BE2C (cell line): ENCODE measurements at regions not wholly inside any gene's neighbourhood (a gene's known extent, or its start where the extent isn't known, plus 50 kb on each side); places are given as distances from the start of the nearest gene placed in this dataset.

Experiments
- DNase-seq: peaks from one replicate; pipeline ENCODE4 v3.0.0-alpha.2; 2020
- H3K27me3 ChIP-seq: fragments of 250-450 bp; sonication (Bioruptor Pico); 2 replicates; pipeline ENCODE4 v1.5.1; 2020; ENCODE audit warnings: mild to moderate bottlenecking
- H3K36me3 ChIP-seq: fragments of 250-450 bp; sonication (Bioruptor Pico); 2 replicates; pipeline ENCODE4 v1.5.1; 2020; ENCODE audit warnings: mild to moderate bottlenecking
- H3K4me1 ChIP-seq: fragments of 250-450 bp; sonication (Bioruptor Pico); 2 replicates; pipeline ENCODE4 v1.5.1; 2020
- H3K4me3 ChIP-seq: 2 replicates; pipeline ENCODE4 v1.5.1; 2011; ENCODE audit warnings: low read depth, low read length
- H3K9me3 ChIP-seq: fragments of 250-450 bp; sonication (Bioruptor Pico); 2 replicates; pipeline ENCODE4 v1.5.1; 2020
- CTCF ChIP-seq: IDR thresholded peaks from 2 replicates; pipeline ENCODE4 v1.5.1; 2012; ENCODE audit warnings: mild to moderate bottlenecking, low read depth, low read length

- H3K4me3 ChIP-seq, result no peak overlapping the region
- TF ChIP-seq CTCF, result no peak
- peaks cover 24% of the 10 kb centered on the region for H3K27me3 ChIP-seq
- no peak for DNase-seq
- no peaks in the 10 kb centered on the region for H3K36me3 ChIP-seq
- H3K4me1 ChIP-seq, result no peaks in the 10 kb centered on the region
- H3K9me3 ChIP-seq, result no peaks in the 10 kb centered on the region; the same call in 1 of the 2 replicates
Observed at GRCh38 chr11:112464949-112465348, 204.3 kb upstream of the PLET1 start.

GRCh38 chr11:112465433-112466024 lies 204.9 kb upstream of the PLET1 start:
- Histone ChIP-seq H3K27me3 (peaks cover 24% of the 10 kb centered on the region), H3K4me3 (no peak overlapping the region), H3K9me3 (no peaks in the 10 kb centered on the region; the same call in 1 of the 2 replicates), H3K36me3 (no peaks in the 10 kb centered on the region), H3K4me1 (no peaks in the 10 kb centered on the region)
- no peak for DNase-seq
- TF ChIP-seq CTCF, result no peak

- DNase-seq, result no peak
- no peaks in the 10 kb centered on the region for H3K36me3 ChIP-seq
- H3K4me1 ChIP-seq, result no peaks in the 10 kb centered on the region
- H3K27me3 ChIP-seq, result peaks cover 41% of the 10 kb centered on the region
- no peaks in the 10 kb centered on the region for H3K9me3 ChIP-seq
- no peak overlapping the region for H3K4me3 ChIP-seq
- TF ChIP-seq CTCF, result no peak
Observed at GRCh38 chr11:112467721-112468120, 207.1 kb upstream of the PLET1 start.

- no peaks in the 10 kb centered on the region for H3K9me3 ChIP-seq
- H3K4me1 ChIP-seq, result no peaks in the 10 kb centered on the region
- H3K27me3 ChIP-seq, result peaks cover 45% of the 10 kb centered on the region
- no peaks in the 10 kb centered on the region for H3K36me3 ChIP-seq
- no peak for TF ChIP-seq CTCF
- H3K4me3 ChIP-seq, result no peak overlapping the region
- DNase-seq, result no peak
Observed at GRCh38 chr11:112469376-112469775, 208.7 kb upstream of the PLET1 start.

- Histone ChIP-seq H3K27me3 (peaks cover 38% of the 10 kb centered on the region), H3K36me3 (no peaks in the 10 kb centered on the region), H3K4me3 (no peak overlapping the region), H3K4me1 (no peaks in the 10 kb centered on the region), H3K9me3 (no peaks in the 10 kb centered on the region)
- DNase-seq, result no peak
- no peak for TF ChIP-seq CTCF
Observed at GRCh38 chr11:112470355-112470754, 209.7 kb upstream of the PLET1 start.

GRCh38 chr11:112471731-112472130 lies 211.1 kb upstream of the PLET1 start:
- DNase-seq, result no peak
- H3K27me3 ChIP-seq, result peaks cover 30% of the 10 kb centered on the region
- no peaks in the 10 kb centered on the region for H3K9me3 ChIP-seq
- no peaks in the 10 kb centered on the region for H3K36me3 ChIP-seq
- no peaks in the 10 kb centered on the region for H3K4me1 ChIP-seq
- TF ChIP-seq CTCF, result no peak
- H3K4me3 ChIP-seq, result no peak overlapping the region
